Right ventricle myocardium inferior (tissue), 1 donor: ENCODE measurements at regions not wholly inside any gene's neighbourhood (a gene's known extent, or its start where the extent isn't known, plus 50 kb on each side); places are given as distances from the start of the nearest gene placed in this dataset.
A peak's percentile ranks its signal among the peaks of the same experiment; 100 is the strongest.
"Not testable (repeated sequence)": the region's sequence is repeated elsewhere in the genome, so short reads cannot be mapped to it uniquely, and the experiment has no call there.

Experiments
- ATAC-seq: fragments of 200-7000 bp; cut with Tn5 transposase; one replicate; pipeline ENCODE4 v1.9.1; 2020; ENCODE audit warnings: mild to moderate bottlenecking, moderate library complexity
- DNase-seq: peaks from one replicate; pipeline ENCODE4 v3.0.0; 2021; ENCODE audit errors: missing footprints
- intact Hi-C: fragments of 100-400 bp; cut with DNase I; formaldehyde crosslinking; loops from one replicate; pipeline ENCODE4 v1.11.0; 2022
- donor health status: DM: no; HTN: yes; CAD: no; lungs with severe emphysema.

- DNase-seq (no peak), ATAC-seq (no peak)
- intact Hi-C loops: loop anchor here (5.0 kb wide), 3 partner anchors 40 to 55 kb away; no protein-coding TSS in a partner anchor
Observed at GRCh38 chr6:25137480-25137879, 141.7 kb upstream of the CARMIL1 start.

GRCh38 chr6:25137916-25138232, 141.3 kb upstream of the CARMIL1 start:
- ATAC-seq: peak; percentile 9
- intact Hi-C loops: loop anchor here (5.0 kb wide), 3 partner anchors 39 to 54 kb away; no protein-coding TSS in a partner anchor

GRCh38 chr6:25138233-25138933, 140.8 kb upstream of the CARMIL1 start:
- DNase-seq (peak; percentile 73), ATAC-seq (peak; percentile 92)
- intact Hi-C loops: loop anchor here (5.0 kb wide), 3 partner anchors 39 to 54 kb away; no protein-coding TSS in a partner anchor

More at GRCh38 chr6:25137916-25138232, 141.3 kb upstream of the CARMIL1 start:
- no peak for DNase-seq

GRCh38 chr6:25138934-25139415, 140.2 kb upstream of the CARMIL1 start:
- DNase-seq (no peak), ATAC-seq (no peak)
- intact Hi-C loops: loop anchor here (5.0 kb wide), 3 partner anchors 38 to 53 kb away; no protein-coding TSS in a partner anchor

GRCh38 chr6:25139608-25140007, 139.6 kb upstream of the CARMIL1 start:
- not testable (repeated sequence) for DNase-seq, ATAC-seq
- intact Hi-C loops: loop anchor here (5.0 kb wide), 3 partner anchors 38 to 53 kb away; no protein-coding TSS in a partner anchor

- no peak for ATAC-seq
- no peak for DNase-seq
- intact Hi-C loops: no loop called here
Observed at GRCh38 chr6:25142506-25142905, 136.7 kb upstream of the CARMIL1 start.

GRCh38 chr6:25144919-25145318, 134.3 kb upstream of the CARMIL1 start:
- intact Hi-C loops: no loop called here
- ATAC-seq (no peak), DNase-seq (no peak)

GRCh38 chr6:25147223-25147622, 132.0 kb upstream of the CARMIL1 start:
- ATAC-seq (no peak), DNase-seq (no peak)
- intact Hi-C loops: no loop called here

- intact Hi-C loops: no loop called here
- ATAC-seq: no peak
- no peak for DNase-seq
Observed at GRCh38 chr6:25150031-25150430, 129.1 kb upstream of the CARMIL1 start.

- intact Hi-C loops: no loop called here
- DNase-seq (no peak), ATAC-seq (no peak)
Observed at GRCh38 chr6:25150863-25151262, 128.3 kb upstream of the CARMIL1 start.

GRCh38 chr6:25153079-25153478, 126.1 kb upstream of the CARMIL1 start:
- ATAC-seq: no peak
- no peak for DNase-seq
- intact Hi-C loops: no loop called here

GRCh38 chr6:25154034-25154596, 125.1 kb upstream of the CARMIL1 start:
- ATAC-seq (no peak), DNase-seq (no peak)
- intact Hi-C loops: no loop called here

GRCh38 chr6:25155211-25155610, 124.0 kb upstream of the CARMIL1 start:
- intact Hi-C loops: no loop called here
- DNase-seq (no peak), ATAC-seq (no peak)

GRCh38 chr6:25156123-25156522, 123.1 kb upstream of the CARMIL1 start:
- DNase-seq (no peak), ATAC-seq (no peak)
- intact Hi-C loops: no loop called here

- intact Hi-C loops: no loop called here
- no peak for DNase-seq
- ATAC-seq: no peak
Observed at GRCh38 chr6:25157183-25157582, 122.0 kb upstream of the CARMIL1 start.

- ATAC-seq (no peak), DNase-seq (no peak)
- intact Hi-C loops: no loop called here
Observed at GRCh38 chr6:25157842-25158241, 121.3 kb upstream of the CARMIL1 start.

- intact Hi-C loops, DNase-seq, ATAC-seq: not testable (repeated sequence)
Observed at GRCh38 chr6:25160134-25160533, 119.0 kb upstream of the CARMIL1 start.

- ATAC-seq (no peak), DNase-seq (no peak)
- intact Hi-C loops: no loop called here
Observed at GRCh38 chr6:25165177-25165576, 114.0 kb upstream of the CARMIL1 start.

GRCh38 chr6:25165800-25166199, 113.4 kb upstream of the CARMIL1 start:
- intact Hi-C loops: no loop called here
- ATAC-seq: no peak
- DNase-seq: no peak
